SU-DHL-6 (cell line): ENCODE measurements at regions not wholly inside any gene's neighbourhood (a gene's known extent, or its start where the extent isn't known, plus 50 kb on each side); places are given as distances from the start of the nearest gene placed in this dataset.

Source experiments
- H2AFZ ChIP-seq: fragments of 200-600 bp; sonication (generic); 2 replicates; pipeline ENCODE4 v1.6.1; 2014; ENCODE audit warnings: low read depth, mild to moderate bottlenecking, moderate library complexity, mixed read lengths, antibody characterized with exemption, low read length; ENCODE audit not compliant: severe bottlenecking
- H3F3A ChIP-seq: fragments of 200-600 bp; shearing (Covaris generic); 2 replicates; pipeline ENCODE4 v1.6.0; 2016; ENCODE audit warnings: antibody characterized with exemption, mild to moderate bottlenecking; ENCODE audit not compliant: insufficient read depth
- H3K27ac ChIP-seq: fragments of 200-600 bp; sonication (generic); 2 replicates; pipeline ENCODE4 v1.5.1; 2016; ENCODE audit warnings: low read depth, mild to moderate bottlenecking, low read length, moderate library complexity, mixed read lengths
- H3K27me3 ChIP-seq: fragments of 200-600 bp; sonication (generic), shearing (Covaris generic); 2 replicates; pipeline ENCODE4 v1.6.0; 2014; ENCODE audit warnings: mild to moderate bottlenecking, low read length
- H3K36me3 ChIP-seq: fragments of 200-600 bp; sonication (generic); 2 replicates; pipeline ENCODE4 v1.6.1; 2014; ENCODE audit warnings: mild to moderate bottlenecking, low read length, mixed read lengths
- H3K4me2 ChIP-seq: fragments of 300-600, 200-600 bp; shearing (Covaris generic), sonication (generic); 2 replicates; pipeline ENCODE4 v1.6.0; 2014; ENCODE audit warnings: low read length, low read depth, mild to moderate bottlenecking; ENCODE audit not compliant: poor library complexity, severe bottlenecking
- H3K4me3 ChIP-seq: fragments of 200-600 bp; sonication (generic); 2 replicates; pipeline ENCODE4 v1.5.1; 2014; ENCODE audit warnings: antibody characterized with exemption, low read length, mild to moderate bottlenecking, mixed read lengths; ENCODE audit not compliant: insufficient read depth, poor library complexity, severe bottlenecking
- H3K79me2 ChIP-seq: fragments of 200-600 bp; sonication (generic); 2 replicates; pipeline ENCODE4 v1.6.1; 2014; ENCODE audit warnings: mild to moderate bottlenecking, low read length, moderate library complexity; ENCODE audit not compliant: insufficient read depth
- H3K9ac ChIP-seq: fragments of 200-600 bp; sonication (generic); 2 replicates; pipeline ENCODE4 v1.7.0; 2014; ENCODE audit warnings: mild to moderate bottlenecking, low read length
- H3K9me2 ChIP-seq: fragments of 200-600 bp; sonication (generic); replicated peaks from 2 replicates; pipeline ENCODE4 v1.6.1; 2014; ENCODE audit warnings: low read length; ENCODE audit not compliant: insufficient read depth
- H3K9me3 ChIP-seq: fragments of 200-600 bp; sonication (generic); 2 replicates; pipeline ENCODE4 v1.6.1; 2014; ENCODE audit warnings: low read length, mixed read lengths; ENCODE audit not compliant: insufficient read depth
- H4K20me1 ChIP-seq: fragments of 200-600 bp; sonication (generic); 2 replicates; pipeline ENCODE4 v1.6.1; 2014; ENCODE audit warnings: low read depth, mild to moderate bottlenecking, antibody characterized with exemption, low read length, moderate library complexity, mixed read lengths
- CTCF ChIP-seq: fragments of 200-600 bp; sonication (generic); IDR thresholded peaks from one replicate; pipeline ENCODE4 v1.5.1; 2017; ENCODE audit warnings: antibody characterized with exemption, mild to moderate bottlenecking, low read length, moderate library complexity; ENCODE audit not compliant: insufficient read depth, poor library complexity, severe bottlenecking
- EZH2phosphoT487 ChIP-seq: fragments of 200-600 bp; sonication (generic), shearing (Covaris generic); conservative IDR thresholded peaks from 2 replicates; pipeline ENCODE4 v1.6.1; 2018; ENCODE audit warnings: mild to moderate bottlenecking, antibody characterized with exemption, low read length, moderate library complexity, mixed read lengths

- no peak overlapping the region for H3K9ac ChIP-seq
- H3K9me3 ChIP-seq, result no peaks in the 10 kb centered on the region
- no peak overlapping the region for H3K27ac ChIP-seq
- H3K9me2 ChIP-seq, result no peaks in the 10 kb centered on the region
- no peak overlapping the region for H3K4me2 ChIP-seq
- H3K79me2 ChIP-seq, result no peaks in the 10 kb centered on the region
- no peaks in the 10 kb centered on the region for H3K27me3 ChIP-seq
- no peak overlapping the region for H2AFZ ChIP-seq
- H4K20me1 ChIP-seq, result no peaks in the 10 kb centered on the region
- H3K36me3 ChIP-seq, result no peaks in the 10 kb centered on the region
- no peak overlapping the region for H3K4me3 ChIP-seq
- no peaks in the 10 kb centered on the region for H3F3A ChIP-seq
- TF ChIP-seq EZH2phosphoT487 (no peak), CTCF (no peak)
These were observed 155.2 kb downstream of the FOXD2 start for GRCh38 chr1:47593013-47593568.

- Histone ChIP-seq H3K9ac (no peak overlapping the region), H4K20me1 (no peaks in the 10 kb centered on the region), H3K36me3 (no peaks in the 10 kb centered on the region), H3K27me3 (no peaks in the 10 kb centered on the region), H3F3A (no peaks in the 10 kb centered on the region), H3K79me2 (no peaks in the 10 kb centered on the region), H3K9me3 (no peaks in the 10 kb centered on the region), H2AFZ (no peak overlapping the region), H3K4me2 (no peak overlapping the region), H3K4me3 (no peak overlapping the region), H3K27ac (no peak overlapping the region), H3K9me2 (no peaks in the 10 kb centered on the region)
- TF ChIP-seq CTCF, result no peak
These were observed 155.9 kb downstream of the FOXD2 start for GRCh38 chr1:47593598-47594285.

- no peaks in the 10 kb centered on the region for H3K79me2 ChIP-seq
- H3K4me3 ChIP-seq, result no peak overlapping the region
- no peaks in the 10 kb centered on the region for H3K9me3 ChIP-seq
- no peaks in the 10 kb centered on the region for H3F3A ChIP-seq
- no peak overlapping the region for H3K27ac ChIP-seq
- H3K9ac ChIP-seq, result no peak overlapping the region
- no peaks in the 10 kb centered on the region for H3K9me2 ChIP-seq
- no peaks in the 10 kb centered on the region for H3K27me3 ChIP-seq
- TF ChIP-seq EZH2phosphoT487 (no peak), CTCF (no peak)
- H2AFZ ChIP-seq, result no peak overlapping the region
- H3K36me3 ChIP-seq, result no peaks in the 10 kb centered on the region
- no peak overlapping the region for H3K4me2 ChIP-seq
- no peaks in the 10 kb centered on the region for H4K20me1 ChIP-seq
These were observed 156.8 kb downstream of the FOXD2 start for GRCh38 chr1:47594627-47595026.
